GM19043 (cell line): ENCODE measurements at regions not wholly inside any gene's neighbourhood (a gene's known extent, or its start where the extent isn't known, plus 50 kb on each side); places are given as distances from the start of the nearest gene placed in this dataset.

Source experiments
- ATAC-seq: cut with Tn5 transposase; IDR thresholded peaks from one replicate; pipeline ENCODE4 v1.9.1; 2021; ENCODE audit warnings: low read depth; ENCODE audit not compliant: unreplicated experiment

GRCh38 chr19:31500197-31500830 is 151.1 kb upstream of the TSHZ3 start:
- ATAC-seq, result no peak

GRCh38 chr19:31500946-31501345 is 151.7 kb upstream of the TSHZ3 start:
- ATAC-seq, result no peak

GRCh38 chr19:31501427-31502195 is 152.4 kb upstream of the TSHZ3 start:
- ATAC-seq, result no peak

GRCh38 chr19:31502536-31503170 is 153.4 kb upstream of the TSHZ3 start:
- ATAC-seq, result no peak

GRCh38 chr19:31503211-31503610 is 154.0 kb upstream of the TSHZ3 start:
- no peak for ATAC-seq

GRCh38 chr19:31504221-31504620 is 155.0 kb upstream of the TSHZ3 start:
- ATAC-seq, result no peak

GRCh38 chr19:31505596-31505910 is 156.3 kb upstream of the TSHZ3 start:
- no peak for ATAC-seq

GRCh38 chr19:31506102-31506501 is 156.9 kb upstream of the TSHZ3 start:
- no peak for ATAC-seq

GRCh38 chr19:31510635-31511034 is 161.4 kb upstream of the TSHZ3 start:
- ATAC-seq, result no peak

GRCh38 chr19:31511098-31511497 is 161.9 kb upstream of the TSHZ3 start:
- ATAC-seq, result no peak

- ATAC-seq, result no peak
Measured at GRCh38 chr19:31511696-31512095, 162.5 kb upstream of the TSHZ3 start.

GRCh38 chr19:31512181-31512970 is 163.1 kb upstream of the TSHZ3 start:
- no peak for ATAC-seq

- ATAC-seq, result no peak
Measured at GRCh38 chr19:31513841-31514240, 164.6 kb upstream of the TSHZ3 start.

- no peak for ATAC-seq
Measured at GRCh38 chr19:31515931-31516330, 166.7 kb upstream of the TSHZ3 start.

GRCh38 chr19:31516756-31517155 is 167.5 kb upstream of the TSHZ3 start:
- no peak for ATAC-seq

- ATAC-seq, result no peak
Measured at GRCh38 chr19:31517224-31518180, 168.3 kb upstream of the TSHZ3 start.

GRCh38 chr19:31518216-31519020 is 169.2 kb upstream of the TSHZ3 start:
- ATAC-seq, result no peak

GRCh38 chr19:31519256-31519655 is 170.0 kb upstream of the TSHZ3 start:
- ATAC-seq, result no peak

GRCh38 chr19:31519908-31520307 is 170.7 kb upstream of the TSHZ3 start:
- ATAC-seq, result no peak
